DOHH2 (cell line): ENCODE measurements at regions not wholly inside any gene's neighbourhood (a gene's known extent, or its start where the extent isn't known, plus 50 kb on each side); places are given as distances from the start of the nearest gene placed in this dataset.

Experiments used
- EZH2phosphoT487 ChIP-seq: fragments of 200-600 bp; sonication (generic); IDR thresholded peaks from 2 replicates; pipeline ENCODE4 v1.6.1; 2017; ENCODE audit warnings: borderline replicate concordance, mild to moderate bottlenecking, antibody characterized with exemption, low read length, moderate library complexity, mixed read lengths
- TF ChIP-seq, protein P1 (sequence below): fragments of 200-600 bp; sonication (generic); IDR thresholded peaks from one replicate; pipeline ENCODE4 v1.5.1; 2014; ENCODE audit warnings: antibody characterized with exemption, mild to moderate bottlenecking, low read depth, low read length; ENCODE audit not compliant: poor library complexity, severe bottlenecking

DNA sequence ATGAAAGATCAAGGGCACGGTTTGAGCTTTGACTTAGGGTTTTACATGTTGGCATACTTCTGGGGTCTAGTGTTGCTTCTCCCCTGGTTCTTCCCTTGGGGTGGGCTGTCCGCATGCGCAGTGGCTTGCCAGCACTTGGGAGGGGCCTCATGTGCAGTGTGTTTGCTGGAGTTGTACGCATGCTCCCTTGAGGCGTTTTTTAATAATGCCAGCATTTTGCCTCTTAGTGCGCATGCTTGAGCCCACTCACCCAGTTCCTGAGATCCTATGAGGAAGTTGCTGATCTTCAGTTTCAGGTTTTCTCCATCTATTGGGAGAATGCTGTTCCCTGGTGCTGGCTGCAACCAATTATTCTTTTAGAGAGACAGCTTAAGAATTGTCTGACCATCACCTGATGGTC lies 113.4 kb upstream of the GPR141 start:
- TF ChIP-seq, protein P1, sequence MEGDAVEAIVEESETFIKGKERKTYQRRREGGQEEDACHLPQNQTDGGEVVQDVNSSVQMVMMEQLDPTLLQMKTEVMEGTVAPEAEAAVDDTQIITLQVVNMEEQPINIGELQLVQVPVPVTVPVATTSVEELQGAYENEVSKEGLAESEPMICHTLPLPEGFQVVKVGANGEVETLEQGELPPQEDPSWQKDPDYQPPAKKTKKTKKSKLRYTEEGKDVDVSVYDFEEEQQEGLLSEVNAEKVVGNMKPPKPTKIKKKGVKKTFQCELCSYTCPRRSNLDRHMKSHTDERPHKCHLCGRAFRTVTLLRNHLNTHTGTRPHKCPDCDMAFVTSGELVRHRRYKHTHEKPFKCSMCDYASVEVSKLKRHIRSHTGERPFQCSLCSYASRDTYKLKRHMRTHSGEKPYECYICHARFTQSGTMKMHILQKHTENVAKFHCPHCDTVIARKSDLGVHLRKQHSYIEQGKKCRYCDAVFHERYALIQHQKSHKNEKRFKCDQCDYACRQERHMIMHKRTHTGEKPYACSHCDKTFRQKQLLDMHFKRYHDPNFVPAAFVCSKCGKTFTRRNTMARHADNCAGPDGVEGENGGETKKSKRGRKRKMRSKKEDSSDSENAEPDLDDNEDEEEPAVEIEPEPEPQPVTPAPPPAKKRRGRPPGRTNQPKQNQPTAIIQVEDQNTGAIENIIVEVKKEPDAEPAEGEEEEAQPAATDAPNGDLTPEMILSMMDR = no peak
- TF ChIP-seq EZH2phosphoT487 = no peak
